Breast epithelium (tissue), 3 donors: ENCODE measurements at regions not wholly inside any gene's neighbourhood (a gene's known extent, or its start where the extent isn't known, plus 50 kb on each side); places are given as distances from the start of the nearest gene placed in this dataset.

Source experiments
- CTCF ChIP-seq, 3 donors: fragments of 450-650 bp; IDR thresholded peaks; one replicate each; pipeline ENCODE4 v1.5.1; 2016 to 2017; ENCODE audit warnings: antibody characterized with exemption in 3 of 3, mild to moderate bottlenecking in 3 of 3, moderate library complexity in 3 of 3
- POLR2A ChIP-seq: fragments of 450-650 bp; IDR thresholded peaks from one replicate; pipeline ENCODE4 v1.6.1; 2016; ENCODE audit warnings: antibody characterized with exemption, mild to moderate bottlenecking, moderate library complexity
- POLR2AphosphoS5 ChIP-seq, 3 donors: sonication (generic); formaldehyde crosslinking; IDR thresholded peaks; one replicate each; pipeline ENCODE4 v1.6.1; 2017; ENCODE audit warnings: antibody characterized with exemption in 3 of 3

DNA sequence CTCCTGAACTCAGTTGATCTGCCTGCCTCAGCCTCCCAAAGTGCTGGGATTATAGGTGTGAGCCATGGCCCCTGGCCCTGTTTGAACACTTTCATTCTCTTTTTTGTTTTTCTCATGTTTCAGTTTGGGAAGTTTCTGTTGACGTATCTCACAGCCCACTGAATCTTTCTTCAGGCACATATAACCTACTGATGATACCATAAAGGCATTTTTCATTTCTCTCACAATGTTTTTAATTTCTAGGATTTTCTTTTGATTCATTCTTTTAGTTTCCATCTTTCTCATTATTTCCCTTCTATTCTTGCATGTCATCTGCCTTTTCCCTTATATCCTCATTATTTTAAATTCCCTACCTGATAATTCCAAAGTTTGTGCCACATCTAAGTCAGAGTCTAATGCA lies 58.5 kb upstream of the EZR start:
- no peak for TF ChIP-seq CTCF (IDR thresholded peaks at IDR 0.05)
- no peak for TF ChIP-seq POLR2A
- TF ChIP-seq POLR2AphosphoS5 (IDR thresholded peaks at IDR 0.05) = no peak
